Limb (tissue), 2 donors: ENCODE measurements at regions not wholly inside any gene's neighbourhood (a gene's known extent, or its start where the extent isn't known, plus 50 kb on each side); places are given as distances from the start of the nearest gene placed in this dataset.

Experiments
- DNase-seq, 2 donors: peaks; one replicate each; pipeline ENCODE4 v3.0.0-alpha.2; 2016; ENCODE audit errors: extremely low spot score in 2 of 2

DNA sequence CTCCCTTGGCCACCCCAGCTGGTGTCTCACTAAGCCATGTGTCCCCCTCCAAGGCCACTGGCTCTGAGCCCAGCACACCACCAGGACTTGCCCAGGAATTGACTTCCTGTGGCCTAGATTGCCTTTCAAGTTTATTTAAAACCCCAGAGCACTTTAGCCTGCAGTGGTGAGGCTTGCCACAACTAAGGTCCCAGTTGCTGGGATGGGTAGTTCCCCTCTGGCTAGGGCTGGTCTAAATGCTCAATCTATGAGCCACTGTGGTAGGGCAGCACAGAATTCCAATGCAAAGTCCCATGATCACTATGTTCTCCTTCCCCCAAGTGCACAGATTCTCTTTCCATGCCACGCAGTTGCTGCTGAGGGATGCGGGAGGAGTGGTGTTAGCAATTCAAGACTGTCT, 61.1 kb upstream of the HCCS start:
- DNase-seq = no peak

DNA sequence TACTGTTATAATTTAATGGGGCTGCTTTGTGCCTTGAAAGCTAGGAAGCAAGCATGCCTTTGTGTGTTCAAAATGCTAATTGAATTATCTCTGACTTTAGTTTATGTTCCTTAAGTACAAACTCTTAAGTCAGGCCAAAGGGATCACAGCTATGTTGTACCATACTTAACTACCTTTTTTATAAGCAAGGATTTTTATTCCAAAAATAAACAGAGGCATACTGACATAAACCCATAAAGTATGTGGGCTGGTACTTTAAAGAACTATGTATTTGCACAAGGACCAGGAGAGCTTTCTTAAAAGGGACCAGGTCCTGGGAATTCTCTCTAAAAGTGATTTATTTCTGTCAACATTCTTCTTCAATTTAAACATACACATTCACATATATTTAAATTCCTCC, 57.8 kb upstream of the HCCS start:
- no peak for DNase-seq

DNA sequence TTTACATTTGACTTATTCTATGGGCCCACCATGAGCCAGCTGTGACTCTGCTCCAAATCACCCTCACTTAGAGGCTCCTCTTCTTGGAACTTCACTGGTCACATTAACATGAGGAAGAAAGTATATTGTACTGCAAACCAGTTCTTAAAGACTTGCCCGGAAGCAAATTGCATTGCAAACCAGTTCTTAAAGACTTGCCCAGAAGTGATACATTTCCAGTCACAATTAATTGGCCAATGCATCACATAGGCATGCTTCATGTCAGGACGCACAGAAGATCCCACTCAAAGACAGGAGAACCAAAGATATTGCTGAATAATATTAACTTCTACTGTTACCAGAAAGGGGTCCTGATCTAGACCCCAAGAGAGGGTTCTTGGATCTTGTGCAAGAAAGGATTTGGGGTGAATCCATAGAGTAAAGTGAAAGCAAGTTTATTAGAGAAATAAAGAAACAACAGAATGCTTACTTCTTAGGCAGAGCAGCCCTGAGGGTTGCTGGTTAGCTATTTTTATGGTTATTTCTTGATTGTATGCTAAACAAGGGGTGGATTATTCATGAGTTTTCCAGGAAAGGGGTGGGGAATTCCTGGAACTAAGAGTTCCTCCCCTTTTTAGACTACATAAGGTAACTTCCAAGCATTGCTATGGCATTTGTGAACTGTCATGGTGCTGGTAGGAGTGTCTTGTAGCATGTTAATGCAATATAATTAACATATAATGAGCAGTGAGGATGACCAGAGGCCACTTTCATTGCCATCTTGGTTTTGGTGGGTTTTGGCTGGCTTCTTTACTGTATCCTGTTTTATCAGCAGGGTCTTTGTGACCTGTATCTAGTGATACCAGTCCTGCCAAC, 54.6 kb upstream of the HCCS start:
- DNase-seq = no peak

DNA sequence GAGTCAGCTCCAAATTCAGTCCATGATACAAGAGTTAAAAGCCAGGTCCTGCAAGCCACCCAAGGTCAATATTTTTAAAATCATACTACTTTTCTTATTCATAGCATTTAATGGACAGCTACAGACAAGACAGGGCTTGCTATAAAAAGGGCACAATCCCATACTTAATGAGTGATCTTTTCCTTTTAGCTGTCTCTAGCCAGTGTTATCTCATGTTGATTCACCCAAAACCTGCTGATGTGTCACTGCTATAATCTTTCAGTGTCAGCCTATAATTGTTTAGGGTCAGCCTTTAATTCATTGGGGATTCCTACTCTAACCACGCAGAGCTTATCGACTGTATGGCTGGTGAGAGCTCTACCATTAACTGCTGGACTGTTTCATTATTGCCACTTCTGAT, 51.2 kb upstream of the HCCS start:
- DNase-seq = no peak
